Ovary (tissue), 3 donors: ENCODE measurements at regions not wholly inside any gene's neighbourhood (a gene's known extent, or its start where the extent isn't known, plus 50 kb on each side); places are given as distances from the start of the nearest gene placed in this dataset.

Experiments used
- CTCF ChIP-seq, 3 donors: fragments of 450-650 bp in 2 of 3; fragments of 200-600 bp in 1 of 3; IDR thresholded peaks; one replicate each; pipeline versions ENCODE4 v1.5.1 to v1.8.0; 2016 to 2022; ENCODE audit warnings: antibody characterized with exemption in 3 of 3, mild to moderate bottlenecking in 1 of 3
- EP300 ChIP-seq: sonication (generic); formaldehyde crosslinking; IDR thresholded peaks from one replicate; pipeline ENCODE4 v1.6.1; 2017; ENCODE audit warnings: antibody characterized with exemption
- POLR2A ChIP-seq: fragments of 450-650 bp; IDR thresholded peaks from one replicate; pipeline ENCODE4 v1.6.1; 2017; ENCODE audit warnings: antibody characterized with exemption, mild to moderate bottlenecking, moderate library complexity
- donor health status: DM: no; HTN: no; CAD: no.

- TF ChIP-seq CTCF (IDR thresholded peaks at IDR 0.05) (no peak), POLR2A (no peak), EP300 (no peak)
These were observed 342.2 kb downstream of the PPARGC1A start for GRCh38 chr4:23547601-23548000.
